Lower leg skin (tissue), 3 donors: ENCODE measurements at regions not wholly inside any gene's neighbourhood (a gene's known extent, or its start where the extent isn't known, plus 50 kb on each side); places are given as distances from the start of the nearest gene placed in this dataset.

ENCODE experiments used
- POLR2A ChIP-seq, 2 donors: fragments of 450-650 bp; IDR thresholded peaks; one replicate each; pipeline ENCODE4 v1.6.1; 2016 to 2017; ENCODE audit warnings: antibody characterized with exemption in 2 of 2, mild to moderate bottlenecking in 1 of 2, moderate library complexity in 1 of 2
- TF ChIP-seq, protein P1 (sequence below), 3 donors: fragments of 450-650 bp; IDR thresholded peaks; one replicate each; pipeline ENCODE4 v1.5.1; 2016; ENCODE audit warnings: antibody characterized with exemption in 3 of 3, mild to moderate bottlenecking in 3 of 3, moderate library complexity in 2 of 3

DNA sequence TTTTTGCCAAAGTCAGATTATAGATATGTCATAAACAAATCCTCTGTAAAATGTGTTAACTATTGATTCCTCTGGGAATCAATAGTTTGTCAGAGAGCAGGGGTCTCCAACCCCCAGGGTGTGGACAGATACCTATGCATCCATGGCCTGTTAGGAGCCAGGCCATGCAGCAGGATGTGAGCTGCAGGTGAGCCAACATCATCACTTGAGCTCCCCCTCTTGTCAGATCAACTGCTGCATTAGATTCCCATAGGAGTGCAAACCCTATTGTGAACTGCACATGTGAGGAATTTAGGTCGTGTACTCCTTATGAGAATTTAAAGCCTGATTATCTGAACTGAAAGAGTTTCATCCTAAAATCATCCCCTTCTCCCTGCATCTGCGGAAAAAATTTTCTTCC, 1365.4 kb downstream of the ARAP2 start:
- TF ChIP-seq, protein P1, sequence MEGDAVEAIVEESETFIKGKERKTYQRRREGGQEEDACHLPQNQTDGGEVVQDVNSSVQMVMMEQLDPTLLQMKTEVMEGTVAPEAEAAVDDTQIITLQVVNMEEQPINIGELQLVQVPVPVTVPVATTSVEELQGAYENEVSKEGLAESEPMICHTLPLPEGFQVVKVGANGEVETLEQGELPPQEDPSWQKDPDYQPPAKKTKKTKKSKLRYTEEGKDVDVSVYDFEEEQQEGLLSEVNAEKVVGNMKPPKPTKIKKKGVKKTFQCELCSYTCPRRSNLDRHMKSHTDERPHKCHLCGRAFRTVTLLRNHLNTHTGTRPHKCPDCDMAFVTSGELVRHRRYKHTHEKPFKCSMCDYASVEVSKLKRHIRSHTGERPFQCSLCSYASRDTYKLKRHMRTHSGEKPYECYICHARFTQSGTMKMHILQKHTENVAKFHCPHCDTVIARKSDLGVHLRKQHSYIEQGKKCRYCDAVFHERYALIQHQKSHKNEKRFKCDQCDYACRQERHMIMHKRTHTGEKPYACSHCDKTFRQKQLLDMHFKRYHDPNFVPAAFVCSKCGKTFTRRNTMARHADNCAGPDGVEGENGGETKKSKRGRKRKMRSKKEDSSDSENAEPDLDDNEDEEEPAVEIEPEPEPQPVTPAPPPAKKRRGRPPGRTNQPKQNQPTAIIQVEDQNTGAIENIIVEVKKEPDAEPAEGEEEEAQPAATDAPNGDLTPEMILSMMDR (IDR thresholded peaks at IDR 0.05), result no peak
- TF ChIP-seq POLR2A (IDR thresholded peaks at IDR 0.05), result no peak
